ENCODE measurements at regions not wholly inside any gene's neighbourhood (a gene's known extent, or its start where the extent isn't known, plus 50 kb on each side); places are given as distances from the start of the nearest gene placed in this dataset.

GRCh38 chr4:19999276-19999675 lies 252.4 kb upstream of the SLIT2 start:
- no peak for DNase-seq (ENCODE audit: low read depth)

- DNase-seq (ENCODE audit: low read depth): no peak
Observed at GRCh38 chr4:19993242-19993641, 258.5 kb upstream of the SLIT2 start.

GRCh38 chr4:19992471-19993093 lies 259.1 kb upstream of the SLIT2 start:
- no peak for DNase-seq (ENCODE audit: low read depth)

GRCh38 chr4:19987746-19988145 lies 264.0 kb upstream of the SLIT2 start:
- DNase-seq (ENCODE audit: low read depth): no peak

GRCh38 chr4:19983072-19983471 lies 268.6 kb upstream of the SLIT2 start:
- DNase-seq (ENCODE audit: low read depth): no peak

GRCh38 chr4:19982556-19982955 lies 269.1 kb upstream of the SLIT2 start:
- DNase-seq (ENCODE audit: low read depth): no peak

- no peak for DNase-seq (ENCODE audit: low read depth)
Observed at GRCh38 chr4:19971829-19972228, 279.9 kb upstream of the SLIT2 start.

GRCh38 chr4:19969492-19969891 lies 282.2 kb upstream of the SLIT2 start:
- DNase-seq (ENCODE audit: low read depth): no peak

- no peak for DNase-seq (ENCODE audit: low read depth)
Observed at GRCh38 chr4:19961091-19961490, 290.6 kb upstream of the SLIT2 start.

- no peak for DNase-seq (ENCODE audit: low read depth)
Observed at GRCh38 chr4:19958848-19959247, 292.9 kb upstream of the SLIT2 start.

- DNase-seq (ENCODE audit: low read depth): no peak
Observed at GRCh38 chr4:19947349-19947748, 304.4 kb upstream of the SLIT2 start.

- no peak for DNase-seq (ENCODE audit: low read depth)
Observed at GRCh38 chr4:19945979-19946380, 305.7 kb upstream of the SLIT2 start.

GRCh38 chr4:19945501-19945900 lies 306.2 kb upstream of the SLIT2 start:
- DNase-seq (ENCODE audit: low read depth): no peak

- no peak for DNase-seq (ENCODE audit: low read depth)
Observed at GRCh38 chr4:19944806-19945205, 306.9 kb upstream of the SLIT2 start.

- no peak for DNase-seq (ENCODE audit: low read depth)
Observed at GRCh38 chr4:19944251-19944650, 307.5 kb upstream of the SLIT2 start.

- no peak for DNase-seq (ENCODE audit: low read depth)
Observed at GRCh38 chr4:19941434-19941833, 310.3 kb upstream of the SLIT2 start.

GRCh38 chr4:19940861-19941260 lies 310.8 kb upstream of the SLIT2 start:
- DNase-seq (ENCODE audit: low read depth): no peak

GRCh38 chr4:19936476-19936875 lies 315.2 kb upstream of the SLIT2 start:
- DNase-seq (ENCODE audit: low read depth): no peak

GRCh38 chr4:19930742-19931141 lies 321.0 kb upstream of the SLIT2 start:
- DNase-seq (ENCODE audit: low read depth): no peak

- no peak for DNase-seq (ENCODE audit: low read depth)
Observed at GRCh38 chr4:19927381-19927780, 324.3 kb upstream of the SLIT2 start.

GRCh38 chr4:19925516-19925915 lies 326.2 kb upstream of the SLIT2 start:
- no peak for DNase-seq (ENCODE audit: low read depth)

GRCh38 chr4:19924761-19925160 lies 326.9 kb upstream of the SLIT2 start:
- no peak for DNase-seq (ENCODE audit: low read depth)

- DNase-seq (ENCODE audit: low read depth): no peak
Observed at GRCh38 chr4:19915276-19915675, 336.4 kb upstream of the SLIT2 start.

- DNase-seq (ENCODE audit: low read depth): no peak
Observed at GRCh38 chr4:19913650-19914049, 338.1 kb upstream of the SLIT2 start.
